HG02885 (cell line): ENCODE measurements at regions not wholly inside any gene's neighbourhood (a gene's known extent, or its start where the extent isn't known, plus 50 kb on each side); places are given as distances from the start of the nearest gene placed in this dataset.

ENCODE experiments used
- ATAC-seq: cut with Tn5 transposase; IDR thresholded peaks from one replicate; pipeline ENCODE4 v1.9.1; 2021; ENCODE audit warnings: mild to moderate bottlenecking; ENCODE audit not compliant: unreplicated experiment, poor library complexity

- no peak for ATAC-seq
These were observed 212.2 kb downstream of the CDC5L start for GRCh38 chr6:44599672-44600071.

GRCh38 chr6:44603044-44603686, 215.7 kb downstream of the CDC5L start:
- ATAC-seq = no peak

- no peak for ATAC-seq
These were observed 219.0 kb downstream of the CDC5L start for GRCh38 chr6:44606504-44606903.

GRCh38 chr6:44606976-44607375, 219.5 kb downstream of the CDC5L start:
- ATAC-seq = no peak

- ATAC-seq = no peak
These were observed 220.7 kb downstream of the CDC5L start for GRCh38 chr6:44608175-44608574.

- no peak for ATAC-seq
These were observed 221.6 kb downstream of the CDC5L start for GRCh38 chr6:44609051-44609612.

GRCh38 chr6:44614396-44614795, 226.9 kb downstream of the CDC5L start:
- ATAC-seq = no peak

GRCh38 chr6:44615621-44616020, 228.1 kb downstream of the CDC5L start:
- no peak for ATAC-seq

- ATAC-seq = no peak
These were observed 229.9 kb downstream of the CDC5L start for GRCh38 chr6:44617416-44617815.

GRCh38 chr6:44618371-44618770, 230.9 kb downstream of the CDC5L start:
- ATAC-seq = no peak

GRCh38 chr6:44620922-44621321, 233.4 kb downstream of the CDC5L start:
- ATAC-seq = no peak

GRCh38 chr6:44621846-44622245, 234.3 kb downstream of the CDC5L start:
- ATAC-seq = no peak

GRCh38 chr6:44622555-44622954, 235.0 kb downstream of the CDC5L start:
- ATAC-seq = no peak

- no peak for ATAC-seq
These were observed 235.4 kb downstream of the CDC5L start for GRCh38 chr6:44622956-44623355.

GRCh38 chr6:44624226-44624625, 236.7 kb downstream of the CDC5L start:
- no peak for ATAC-seq

GRCh38 chr6:44624936-44625573, 237.5 kb downstream of the CDC5L start:
- ATAC-seq = no peak

- no peak for ATAC-seq
These were observed 238.5 kb downstream of the CDC5L start for GRCh38 chr6:44625996-44626395.

- ATAC-seq = no peak
These were observed 239.1 kb downstream of the CDC5L start for GRCh38 chr6:44626616-44627015.

- no peak for ATAC-seq
These were observed 239.8 kb downstream of the CDC5L start for GRCh38 chr6:44627091-44627882.

- no peak for ATAC-seq
These were observed 240.4 kb downstream of the CDC5L start for GRCh38 chr6:44627883-44628271.

GRCh38 chr6:44628347-44628746, 240.8 kb downstream of the CDC5L start:
- ATAC-seq = no peak
